SHP77 treated with DMSO at 0.1 percent for 48 hours (cell line): ENCODE measurements at regions not wholly inside any gene's neighbourhood (a gene's known extent, or its start where the extent isn't known, plus 50 kb on each side); places are given as distances from the start of the nearest gene placed in this dataset.
"Not testable (repeated sequence)": the region's sequence is repeated elsewhere in the genome, so short reads cannot be mapped to it uniquely, and the experiment has no call there.

ENCODE experiments used
- DNase-seq: peaks from one replicate; lab custom pipeline; 2025; lab: John Stamatoyannopoulos, UW

- no peak for DNase-seq
These were observed 190.3 kb upstream of the TAB2 start for GRCh38 chr6:149127212-149127611.

DNA sequence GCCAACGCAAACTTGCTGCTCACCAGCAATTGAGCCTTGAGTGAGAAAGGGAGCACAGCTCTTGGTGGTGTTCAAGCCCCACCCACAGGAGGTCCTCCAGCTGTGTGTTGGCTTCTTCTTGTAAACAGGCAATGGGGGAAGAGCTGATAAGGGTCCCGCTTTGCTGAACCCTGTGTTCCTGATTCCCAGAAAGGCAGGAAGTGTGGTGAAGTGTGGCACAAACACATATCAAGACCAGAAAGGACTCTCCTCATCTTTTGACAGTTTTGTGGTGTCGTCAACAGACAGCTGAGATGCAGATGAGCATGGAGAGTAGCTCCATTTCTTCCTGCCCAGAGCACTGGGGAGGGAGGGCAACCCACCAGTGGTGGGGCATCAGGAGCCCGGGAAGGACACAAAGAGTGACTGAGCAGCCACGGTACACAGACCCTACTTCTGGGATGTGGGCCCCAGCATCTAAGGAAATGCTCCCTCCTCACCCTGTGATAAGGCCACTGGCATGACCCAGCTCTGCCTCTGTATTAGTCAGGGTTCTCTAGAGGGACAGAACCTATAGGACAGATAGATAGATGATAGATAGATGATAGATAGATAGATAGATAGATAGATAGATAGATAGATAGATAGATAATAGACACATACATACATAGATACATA is 188.9 kb upstream of the TAB2 start:
- DNase-seq, result no peak

DNA sequence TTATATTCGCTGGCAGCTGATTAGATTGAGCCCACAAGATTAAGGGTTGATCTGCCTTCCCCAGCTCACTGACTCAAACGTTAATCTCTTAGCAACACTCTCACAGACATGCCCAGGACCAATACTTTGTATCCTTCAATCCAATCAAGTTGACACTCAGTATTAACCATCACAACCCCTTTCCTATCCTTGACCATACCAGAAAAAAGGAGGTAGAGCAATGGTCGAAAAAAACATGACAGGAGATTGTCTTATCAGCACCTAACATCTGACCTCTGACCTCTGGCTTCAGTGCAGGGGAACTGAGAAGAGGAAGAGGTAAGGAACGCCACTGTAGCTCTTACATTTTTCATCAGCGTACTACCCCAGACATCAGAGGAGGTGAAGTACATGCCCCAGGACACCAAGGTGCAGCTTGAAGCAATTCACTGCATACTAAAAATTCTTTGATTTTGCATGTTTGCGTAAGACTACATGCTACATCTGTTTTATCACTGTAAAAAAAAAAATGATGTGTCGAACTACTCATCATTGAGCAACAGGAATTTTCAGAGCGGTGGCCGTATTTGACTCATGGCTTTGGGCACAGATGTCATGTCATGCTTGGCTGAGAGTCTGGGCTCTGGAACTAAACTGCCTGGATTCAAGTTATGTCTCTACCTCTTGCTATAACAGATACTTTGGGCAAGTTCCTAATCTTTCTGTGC is 188.0 kb upstream of the TAB2 start:
- no peak for DNase-seq

GRCh38 chr6:149130090-149130489 is 187.4 kb upstream of the TAB2 start:
- no peak for DNase-seq

DNA sequence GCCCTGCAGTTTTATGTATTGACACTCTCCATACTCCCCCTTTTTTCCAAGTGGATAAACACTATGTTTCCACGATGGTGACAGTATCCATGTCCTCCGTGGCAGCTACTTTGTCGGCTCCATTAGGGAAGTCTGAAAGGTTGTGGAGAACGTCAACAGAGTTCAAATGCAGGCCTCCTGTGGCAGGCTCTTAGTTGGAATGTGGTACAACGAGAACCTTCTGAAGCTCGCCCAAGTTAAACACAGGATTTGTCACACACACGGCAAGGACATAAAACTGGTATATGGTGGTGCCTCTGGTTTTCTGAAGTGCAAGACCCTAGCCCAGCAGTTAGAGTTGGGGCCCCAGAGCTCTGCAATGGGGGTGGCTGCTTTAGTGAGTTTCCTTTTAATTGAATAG is 187.0 kb upstream of the TAB2 start:
- no peak for DNase-seq

- DNase-seq, result no peak
These were observed 185.6 kb upstream of the TAB2 start for GRCh38 chr6:149131891-149132290.

DNA sequence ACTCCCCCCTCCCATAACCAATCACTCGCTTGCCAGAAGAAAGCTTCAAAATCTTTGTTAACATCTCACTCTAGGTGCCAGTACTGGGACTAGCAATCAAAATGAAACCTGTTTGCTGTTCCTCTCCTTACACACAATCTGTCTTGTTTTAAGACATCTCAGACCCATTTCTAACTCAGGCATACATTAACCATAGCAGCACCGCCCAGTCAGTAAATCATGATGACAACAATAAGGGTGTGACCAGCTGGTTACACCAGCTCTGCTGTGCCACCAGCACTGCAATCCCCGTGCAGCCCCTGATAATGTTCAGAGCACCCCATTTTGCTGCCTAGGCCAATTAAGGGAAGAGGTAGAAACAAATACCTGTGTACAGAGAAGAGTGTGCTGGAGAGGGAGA is 185.2 kb upstream of the TAB2 start:
- DNase-seq, result no peak

DNA sequence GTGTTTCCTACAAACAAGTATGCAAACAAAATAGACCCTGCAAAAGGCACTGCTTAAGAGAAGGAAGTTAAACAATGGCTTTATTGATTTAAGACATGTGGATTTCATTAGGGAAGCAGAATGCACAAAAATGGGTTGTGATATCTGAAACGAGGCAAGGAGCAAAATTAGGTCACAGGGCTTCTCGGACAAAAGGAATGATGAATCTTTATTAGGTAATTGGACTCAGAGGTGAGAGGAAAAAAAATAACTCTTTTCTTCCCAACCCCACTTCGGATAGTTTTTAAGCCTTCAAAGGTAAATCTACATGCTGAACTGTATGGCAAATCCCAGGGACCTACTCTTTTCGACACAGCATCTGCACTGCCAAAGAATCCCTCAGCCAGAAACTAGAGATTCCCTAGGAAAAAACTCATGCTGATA is 183.0 kb upstream of the TAB2 start:
- DNase-seq, result no peak

- no peak for DNase-seq
These were observed 181.7 kb upstream of the TAB2 start for GRCh38 chr6:149135809-149136208.

DNA sequence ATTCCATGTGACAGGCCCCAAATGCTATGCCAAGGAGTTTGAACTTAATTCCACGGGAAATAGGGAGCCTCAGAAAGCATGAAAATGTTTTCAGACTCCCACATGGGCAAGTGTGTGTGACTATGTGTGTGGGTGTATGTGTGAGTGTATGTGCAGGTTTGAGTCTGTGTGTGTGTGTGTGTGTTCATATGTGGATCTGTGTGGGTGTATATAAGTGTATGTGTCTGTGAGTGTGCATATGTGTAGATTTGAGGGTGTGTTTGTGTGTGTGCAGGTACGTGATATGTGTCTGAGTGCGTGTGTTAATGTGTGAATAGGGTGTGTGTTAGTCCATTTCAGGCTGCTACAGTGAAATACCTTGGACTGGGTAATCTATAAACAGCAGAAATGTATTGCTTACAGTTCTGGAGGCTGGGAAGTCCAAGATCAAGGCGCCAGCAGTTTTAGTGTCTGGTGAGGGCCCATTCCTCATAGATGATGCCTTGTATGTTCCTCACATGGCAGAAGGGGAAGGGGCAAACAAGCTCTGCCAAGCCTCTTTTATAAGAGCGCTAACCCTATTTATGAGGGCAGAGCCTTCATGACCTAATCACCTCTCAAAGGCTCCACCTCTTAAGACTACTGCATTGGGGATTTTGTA is 181.1 kb upstream of the TAB2 start:
- no peak for DNase-seq

DNA sequence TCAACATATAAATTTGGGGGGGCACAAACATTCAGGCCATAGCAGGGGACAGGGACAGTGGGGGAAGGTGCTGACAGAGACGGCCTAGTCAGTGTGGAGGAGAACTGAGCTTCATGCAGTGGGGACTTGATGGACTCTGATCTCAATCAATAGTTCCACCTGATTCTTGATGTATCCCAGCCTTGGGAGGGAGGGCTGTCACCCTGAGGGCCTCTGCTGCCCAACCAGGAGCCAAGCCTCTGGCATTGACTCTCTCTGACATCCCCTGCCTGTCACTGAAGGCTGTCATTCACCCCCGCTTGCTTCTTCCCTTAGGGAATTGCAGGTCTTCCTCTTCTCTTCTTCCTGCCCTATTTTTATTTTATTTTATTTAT is 180.6 kb upstream of the TAB2 start:
- DNase-seq, result no peak

GRCh38 chr6:149137594-149137993 is 179.9 kb upstream of the TAB2 start:
- DNase-seq, result no peak

- no peak for DNase-seq
These were observed 179.4 kb upstream of the TAB2 start for GRCh38 chr6:149138089-149138488.

- DNase-seq, result no peak
These were observed 178.7 kb upstream of the TAB2 start for GRCh38 chr6:149138699-149139294.

DNA sequence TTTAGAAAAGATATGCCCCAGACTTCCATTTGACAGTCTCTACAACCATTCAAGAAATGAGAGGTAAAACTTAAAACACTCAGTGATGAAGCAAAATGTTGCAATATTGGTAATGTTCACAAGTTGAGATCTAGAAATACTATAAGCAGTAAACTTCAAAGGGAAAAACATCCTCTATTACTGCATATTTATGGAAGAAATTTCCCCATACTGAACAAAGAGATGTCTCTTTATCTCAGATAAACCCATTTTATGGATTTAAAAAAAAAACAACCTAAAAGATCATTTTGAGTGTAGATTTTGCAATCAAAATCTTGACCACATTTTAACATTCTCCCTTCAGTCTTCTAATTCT is 177.8 kb upstream of the TAB2 start:
- no peak for DNase-seq

GRCh38 chr6:149140137-149140909 is 177.2 kb upstream of the TAB2 start:
- DNase-seq, result no peak

DNA sequence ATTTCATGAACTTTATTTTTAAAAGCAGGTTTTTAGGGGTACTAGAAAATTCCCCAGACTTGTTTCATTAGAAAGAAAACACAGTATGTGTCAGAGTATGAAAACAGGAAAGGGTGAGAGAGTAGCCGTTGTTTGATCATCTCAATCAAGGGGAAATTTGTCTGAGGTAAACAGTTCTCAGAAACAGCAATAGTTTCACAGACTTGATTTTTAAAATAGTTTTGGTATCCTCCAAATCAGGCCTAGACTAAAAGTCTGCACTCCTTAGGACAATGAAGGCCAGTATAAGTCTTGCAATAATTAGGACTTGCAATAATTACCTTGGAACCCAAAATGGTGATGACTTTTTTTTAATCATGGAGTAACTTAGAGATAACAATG is 176.6 kb upstream of the TAB2 start:
- no peak for DNase-seq

GRCh38 chr6:149142924-149143429 is 174.5 kb upstream of the TAB2 start:
- no peak for DNase-seq

- not testable (repeated sequence) for DNase-seq
These were observed 171.7 kb upstream of the TAB2 start for GRCh38 chr6:149145800-149146199.

- DNase-seq, result no peak
These were observed 170.3 kb upstream of the TAB2 start for GRCh38 chr6:149147195-149147594.

- DNase-seq, result no peak
These were observed 169.4 kb upstream of the TAB2 start for GRCh38 chr6:149147938-149148718.
